Gastroesophageal sphincter (tissue), 3 donors: ENCODE measurements at regions not wholly inside any gene's neighbourhood (a gene's known extent, or its start where the extent isn't known, plus 50 kb on each side); places are given as distances from the start of the nearest gene placed in this dataset.

Experiments used
- CTCF ChIP-seq, 4 experiments: fragments of 200-600 bp in 2 of 4; fragments of 450-650 bp in 2 of 4; sonication (generic) in 1 of 4; IDR thresholded peaks; one replicate each; pipeline ENCODE4 v1.5.1; 2017 to 2019; ENCODE audit warnings: antibody characterized with exemption in 4 of 4, mild to moderate bottlenecking in 2 of 4, moderate library complexity in 2 of 4
- EP300 ChIP-seq: sonication (generic); formaldehyde crosslinking; IDR thresholded peaks from one replicate; pipeline ENCODE4 v1.6.1; 2017; ENCODE audit warnings: antibody characterized with exemption, mild to moderate bottlenecking
- POLR2A ChIP-seq, 2 donors: fragments of 450-650 bp; IDR thresholded peaks; one replicate each; pipeline ENCODE4 v1.6.1; 2017; ENCODE audit warnings: antibody characterized with exemption in 2 of 2, mild to moderate bottlenecking in 2 of 2, moderate library complexity in 1 of 2
- POLR2AphosphoS5 ChIP-seq: sonication (generic); formaldehyde crosslinking; IDR thresholded peaks from one replicate; pipeline ENCODE4 v1.6.1; 2017; ENCODE audit warnings: antibody characterized with exemption

- TF ChIP-seq POLR2AphosphoS5, result no peak
- TF ChIP-seq CTCF (IDR thresholded peaks at IDR 0.05), result no peak
- TF ChIP-seq POLR2A (IDR thresholded peaks at IDR 0.05), result no peak
- TF ChIP-seq EP300, result no peak
Measured at GRCh38 chr3:139198929-139199328, 144.9 kb upstream of the MRPS22 start.
